ENCODE measurements at regions not wholly inside any gene's neighbourhood (a gene's known extent, or its start where the extent isn't known, plus 50 kb on each side); places are given as distances from the start of the nearest gene placed in this dataset.
A peak's percentile ranks its signal among the peaks of the same experiment; 100 is the strongest.
"Not testable (repeated sequence)": the region's sequence is repeated elsewhere in the genome, so short reads cannot be mapped to it uniquely, and the experiment has no call there.

DNA sequence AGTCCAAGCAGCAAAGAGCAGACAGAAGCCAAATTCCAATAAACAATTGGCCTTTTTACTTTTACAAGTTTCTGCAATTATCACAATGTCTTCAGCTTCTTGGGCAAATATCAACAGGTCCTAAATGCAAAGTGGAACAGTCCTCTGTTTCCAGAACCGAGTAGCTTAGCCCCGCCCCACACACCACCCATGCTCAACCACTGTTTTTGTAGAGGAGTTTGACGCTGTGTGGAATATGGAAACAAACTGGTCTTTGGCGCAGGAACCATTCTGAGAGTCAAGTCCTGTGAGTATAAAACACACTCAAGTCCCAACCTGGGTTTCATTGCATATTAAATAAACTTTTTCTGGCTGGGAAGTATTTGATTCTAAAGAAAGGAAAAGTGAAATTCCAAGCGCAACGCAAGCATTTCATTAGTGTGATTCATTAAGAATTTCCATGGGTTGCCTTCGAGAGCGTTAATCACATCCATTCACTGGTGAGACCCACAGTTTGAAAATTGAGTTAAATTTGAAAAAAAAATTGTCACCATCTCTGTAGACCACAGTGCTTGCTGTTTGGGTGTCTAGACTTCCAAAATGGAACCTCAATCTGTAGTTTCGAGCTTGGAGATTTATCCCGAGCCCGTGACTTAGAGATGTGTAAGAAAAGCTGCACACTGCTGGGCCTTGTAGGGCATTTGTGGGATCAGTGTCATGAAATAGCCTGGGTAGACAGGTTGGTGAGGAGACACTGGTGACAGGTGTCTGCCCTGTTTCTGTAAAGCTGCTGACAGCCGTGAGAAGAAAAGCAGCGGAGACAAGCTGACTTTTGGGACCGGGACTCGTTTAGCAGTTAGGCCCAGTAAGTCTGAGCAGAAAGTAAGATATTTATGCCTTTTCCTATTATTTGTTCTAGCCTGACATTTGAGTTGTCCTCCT lies 96.1 kb downstream of the DAD1 start:
- no peak for DNase-seq (ENCODE audit: low read depth)
- TF ChIP-seq, protein P1, sequence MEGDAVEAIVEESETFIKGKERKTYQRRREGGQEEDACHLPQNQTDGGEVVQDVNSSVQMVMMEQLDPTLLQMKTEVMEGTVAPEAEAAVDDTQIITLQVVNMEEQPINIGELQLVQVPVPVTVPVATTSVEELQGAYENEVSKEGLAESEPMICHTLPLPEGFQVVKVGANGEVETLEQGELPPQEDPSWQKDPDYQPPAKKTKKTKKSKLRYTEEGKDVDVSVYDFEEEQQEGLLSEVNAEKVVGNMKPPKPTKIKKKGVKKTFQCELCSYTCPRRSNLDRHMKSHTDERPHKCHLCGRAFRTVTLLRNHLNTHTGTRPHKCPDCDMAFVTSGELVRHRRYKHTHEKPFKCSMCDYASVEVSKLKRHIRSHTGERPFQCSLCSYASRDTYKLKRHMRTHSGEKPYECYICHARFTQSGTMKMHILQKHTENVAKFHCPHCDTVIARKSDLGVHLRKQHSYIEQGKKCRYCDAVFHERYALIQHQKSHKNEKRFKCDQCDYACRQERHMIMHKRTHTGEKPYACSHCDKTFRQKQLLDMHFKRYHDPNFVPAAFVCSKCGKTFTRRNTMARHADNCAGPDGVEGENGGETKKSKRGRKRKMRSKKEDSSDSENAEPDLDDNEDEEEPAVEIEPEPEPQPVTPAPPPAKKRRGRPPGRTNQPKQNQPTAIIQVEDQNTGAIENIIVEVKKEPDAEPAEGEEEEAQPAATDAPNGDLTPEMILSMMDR (IDR thresholded peaks at IDR 0.05; ENCODE audit: low read depth, low read length, missing control alignments): no peak
- no peak overlapping the region; the same call in 1 of the 2 replicates for H3K4me3 ChIP-seq (ENCODE audit: low read depth, low read length)

DNA sequence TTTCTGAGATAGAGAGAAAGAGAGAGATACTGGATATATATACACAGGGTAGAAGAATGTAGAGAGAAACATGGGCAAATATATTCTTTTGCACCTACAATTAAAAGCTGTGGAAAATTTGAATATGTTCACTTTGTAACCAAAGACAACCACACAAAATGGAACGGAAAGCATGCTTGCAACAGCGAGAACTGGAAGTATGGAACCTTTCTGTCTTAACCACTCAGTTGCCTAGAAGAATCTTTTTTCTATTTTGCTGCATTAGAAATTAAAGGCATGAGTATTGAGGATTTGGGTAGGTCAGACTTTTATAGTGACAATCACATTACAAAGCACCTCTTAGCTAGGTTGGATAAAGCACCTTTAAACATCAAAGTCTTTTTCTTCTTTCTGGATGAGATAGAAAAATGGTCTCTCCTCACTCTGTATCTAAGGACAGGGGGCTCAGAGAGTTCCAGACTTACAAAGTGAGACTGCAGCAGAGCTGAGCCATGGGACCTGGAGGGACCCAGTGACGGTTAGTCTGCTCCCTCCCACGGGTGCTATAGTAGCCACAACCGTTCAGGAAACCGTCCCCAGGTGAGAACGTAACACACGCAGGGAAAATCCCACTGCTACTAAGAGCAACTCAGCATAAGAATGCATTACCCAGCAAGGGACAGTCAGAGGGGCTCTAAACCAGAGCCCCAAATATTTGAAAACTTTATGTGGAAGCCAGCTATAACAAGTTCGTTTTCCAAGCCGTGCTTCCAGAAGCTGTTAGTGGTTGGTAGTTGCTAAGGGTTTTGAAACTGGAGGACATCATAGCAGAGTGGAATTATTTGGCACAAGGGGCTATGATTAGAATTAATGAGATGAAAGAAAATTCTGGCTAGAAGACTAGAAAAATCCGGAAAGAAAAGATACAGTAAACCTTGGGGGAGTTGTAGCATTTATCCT lies 97.1 kb downstream of the DAD1 start:
- TF ChIP-seq, protein P1 (IDR thresholded peaks at IDR 0.05; ENCODE audit: low read depth, low read length, missing control alignments): no peak
- DNase-seq (ENCODE audit: low read depth): no peak
- peak overlapping the region; percentile 15; the same call in 1 of the 2 replicates for H3K4me3 ChIP-seq (ENCODE audit: low read depth, low read length)

DNA sequence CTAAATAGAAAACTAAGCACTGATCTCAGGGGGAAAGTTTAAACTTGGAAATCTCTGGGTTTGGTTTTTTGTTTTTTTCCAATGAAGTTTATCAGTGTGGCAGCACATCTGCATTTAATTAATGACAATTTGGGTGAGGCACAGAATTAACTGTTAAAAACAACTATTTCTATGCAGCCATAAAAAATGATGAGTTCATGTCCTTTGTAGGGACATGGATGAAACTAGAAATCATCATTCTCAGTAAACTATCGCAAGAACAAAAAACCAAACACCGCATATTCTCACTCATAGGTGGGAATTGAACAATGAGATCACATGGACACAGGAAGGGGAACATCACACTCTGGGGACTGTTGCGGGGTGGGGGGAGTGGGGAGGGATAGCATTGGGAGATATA lies 98.0 kb downstream of the DAD1 start:
- not testable (repeated sequence) for DNase-seq (ENCODE audit: low read depth)
- H3K4me3 ChIP-seq (ENCODE audit: low read depth, low read length): peak overlapping the region; percentile 48

DNA sequence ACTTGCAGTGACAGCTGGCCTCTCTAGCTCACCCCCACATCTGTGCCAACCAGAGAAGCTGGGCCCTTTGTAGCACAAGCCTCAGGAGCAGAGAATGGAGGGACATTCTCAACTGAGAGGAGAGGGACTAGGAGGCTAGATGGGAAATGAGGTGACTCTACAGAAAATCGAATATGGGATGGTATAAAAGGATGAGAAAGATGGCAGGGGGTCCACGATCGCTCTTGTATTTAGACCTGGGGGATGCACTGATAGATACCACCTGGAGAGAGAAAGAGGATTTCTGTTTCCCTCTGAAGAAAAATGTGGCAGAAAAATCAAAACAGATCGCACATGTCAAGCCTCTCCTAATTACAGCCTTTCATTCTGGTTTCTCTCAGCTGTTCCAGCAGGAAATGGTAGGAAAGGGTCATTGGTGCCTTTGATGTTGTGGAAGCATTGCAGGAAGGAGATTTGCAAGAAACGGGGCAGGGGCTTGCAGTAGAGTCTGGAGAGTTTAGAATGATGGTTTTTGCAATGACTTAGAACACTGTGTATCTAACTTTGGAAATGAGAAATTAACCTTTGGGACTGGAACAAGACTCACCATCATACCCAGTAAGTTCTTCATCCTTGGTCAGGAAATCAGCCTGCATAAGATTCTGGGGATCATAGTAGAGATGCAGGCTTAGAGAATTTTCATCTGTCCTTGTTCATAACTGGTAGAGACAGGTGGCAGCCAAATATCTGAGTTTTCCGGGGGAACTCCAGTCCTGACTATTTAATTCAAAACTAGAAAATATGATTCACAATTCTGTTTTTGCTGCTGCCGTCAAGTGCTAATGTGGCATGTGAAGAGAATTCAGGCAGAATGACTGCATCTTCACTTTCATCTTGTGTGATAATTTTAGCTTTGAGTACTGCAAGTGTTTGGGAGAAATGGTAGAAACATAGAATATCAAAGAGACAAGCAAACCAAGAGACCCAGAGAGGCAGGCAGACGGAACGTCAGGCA lies 98.8 kb downstream of the DAD1 start:
- peak overlapping the region; percentile 48 for H3K4me3 ChIP-seq (ENCODE audit: low read depth, low read length)
- TF ChIP-seq, protein P1 (IDR thresholded peaks at IDR 0.05; ENCODE audit: low read depth, low read length, missing control alignments): no peak
- DNase-seq (ENCODE audit: low read depth): no peak

DNA sequence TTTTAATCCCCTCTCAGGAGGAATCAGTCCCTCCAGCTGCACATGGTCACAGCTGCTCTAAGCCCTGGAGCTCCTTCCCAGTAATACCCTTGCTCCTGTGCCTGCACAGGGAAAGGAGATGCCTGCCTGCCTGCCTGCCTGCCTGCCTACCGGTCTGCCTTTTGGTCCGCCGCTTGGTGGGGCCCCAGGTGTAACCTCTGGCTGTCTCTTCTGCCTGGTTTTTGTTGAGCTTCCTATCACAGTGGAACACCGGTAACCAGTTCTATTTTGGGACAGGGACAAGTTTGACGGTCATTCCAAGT lies 99.8 kb downstream of the DAD1 start:
- peak overlapping the region; percentile 48; the same call in 1 of the 2 replicates for H3K4me3 ChIP-seq (ENCODE audit: low read depth, low read length)
- DNase-seq (ENCODE audit: low read depth): no peak
- TF ChIP-seq, protein P1 (IDR thresholded peaks at IDR 0.05; ENCODE audit: low read depth, low read length, missing control alignments): no peak

DNA sequence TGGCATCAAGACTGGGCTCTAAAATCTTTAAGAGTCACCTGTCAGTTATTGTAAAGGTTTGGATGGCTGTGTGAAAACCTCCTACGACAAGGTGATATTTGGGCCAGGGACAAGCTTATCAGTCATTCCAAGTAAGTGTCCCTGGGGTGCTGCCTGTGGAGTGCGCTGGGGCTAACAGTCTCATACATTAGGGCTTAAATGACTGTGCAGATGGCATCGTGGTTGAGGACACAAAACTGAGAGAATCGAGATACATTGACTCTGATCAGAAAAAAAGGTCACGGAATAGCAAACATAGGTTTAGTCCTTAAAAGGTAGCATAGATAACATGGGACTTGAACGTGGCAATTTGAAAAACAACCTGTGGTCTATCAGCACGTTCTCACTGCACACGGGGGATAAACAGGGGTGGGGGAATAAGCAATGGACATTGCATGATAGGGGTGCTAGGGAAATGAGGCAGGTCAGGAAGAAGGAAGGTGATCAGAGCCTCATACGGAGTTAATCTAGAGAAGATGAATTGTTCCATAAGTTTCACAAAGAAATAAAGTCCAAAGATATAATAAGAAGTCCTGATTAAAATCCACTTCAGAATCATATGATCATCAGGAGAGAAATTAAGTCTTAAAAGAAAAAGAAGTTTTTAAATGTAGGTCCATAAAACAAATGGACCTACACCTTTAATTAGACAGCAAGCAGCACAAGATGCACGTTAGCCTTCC lies 100.3 kb downstream of the DAD1 start:
- DNase-seq (ENCODE audit: low read depth): no peak
- TF ChIP-seq, protein P1 (IDR thresholded peaks at IDR 0.05; ENCODE audit: low read depth, low read length, missing control alignments): no peak
- peak overlapping the region; percentile 48; the same call in 1 of the 2 replicates for H3K4me3 ChIP-seq (ENCODE audit: low read depth, low read length)

All from GM12864 (cell line).